Fibroblast of pulmonary artery (primary cell): ENCODE measurements at regions not wholly inside any gene's neighbourhood (a gene's known extent, or its start where the extent isn't known, plus 50 kb on each side); places are given as distances from the start of the nearest gene placed in this dataset.

Experiments
- DNase-seq: peaks from one replicate; pipeline ENCODE4 v3.0.0-alpha.2; 2010; ENCODE audit warnings: low read depth
- H3K4me3 ChIP-seq: replicated peaks from 2 replicates; pipeline ENCODE4 v1.5.1; 2011; ENCODE audit warnings: low read depth, mild to moderate bottlenecking, control low read depth, low read length, moderate library complexity
- TF ChIP-seq, protein P1 (sequence below): IDR thresholded peaks from 2 replicates; pipeline ENCODE4 v1.5.1; 2011; ENCODE audit warnings: mild to moderate bottlenecking, control low read depth, low read length, inconsistent platforms; ENCODE audit errors: missing control alignments

DNA sequence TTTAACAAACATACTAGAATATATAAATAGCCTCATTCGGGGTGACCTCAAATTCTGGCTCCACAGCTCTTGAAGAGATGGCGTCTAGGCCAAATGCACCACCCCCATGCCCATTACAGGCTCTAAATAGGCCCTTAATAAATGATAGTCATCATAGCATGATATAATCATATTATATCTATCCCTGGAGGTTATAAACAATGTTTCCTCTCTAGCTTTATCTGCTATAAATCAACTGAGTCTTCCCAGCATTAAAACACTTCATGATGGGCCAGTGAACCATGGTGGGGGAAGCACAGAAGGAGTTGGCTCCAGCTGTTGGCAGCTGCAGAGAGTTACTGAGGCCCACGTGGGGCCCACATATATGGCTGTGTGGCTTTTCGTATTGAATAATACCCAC, 214.9 kb upstream of the MPHOSPH6 start:
- TF ChIP-seq, protein P1, sequence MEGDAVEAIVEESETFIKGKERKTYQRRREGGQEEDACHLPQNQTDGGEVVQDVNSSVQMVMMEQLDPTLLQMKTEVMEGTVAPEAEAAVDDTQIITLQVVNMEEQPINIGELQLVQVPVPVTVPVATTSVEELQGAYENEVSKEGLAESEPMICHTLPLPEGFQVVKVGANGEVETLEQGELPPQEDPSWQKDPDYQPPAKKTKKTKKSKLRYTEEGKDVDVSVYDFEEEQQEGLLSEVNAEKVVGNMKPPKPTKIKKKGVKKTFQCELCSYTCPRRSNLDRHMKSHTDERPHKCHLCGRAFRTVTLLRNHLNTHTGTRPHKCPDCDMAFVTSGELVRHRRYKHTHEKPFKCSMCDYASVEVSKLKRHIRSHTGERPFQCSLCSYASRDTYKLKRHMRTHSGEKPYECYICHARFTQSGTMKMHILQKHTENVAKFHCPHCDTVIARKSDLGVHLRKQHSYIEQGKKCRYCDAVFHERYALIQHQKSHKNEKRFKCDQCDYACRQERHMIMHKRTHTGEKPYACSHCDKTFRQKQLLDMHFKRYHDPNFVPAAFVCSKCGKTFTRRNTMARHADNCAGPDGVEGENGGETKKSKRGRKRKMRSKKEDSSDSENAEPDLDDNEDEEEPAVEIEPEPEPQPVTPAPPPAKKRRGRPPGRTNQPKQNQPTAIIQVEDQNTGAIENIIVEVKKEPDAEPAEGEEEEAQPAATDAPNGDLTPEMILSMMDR, result no peak
- H3K4me3 ChIP-seq, result no peak overlapping the region
- no peak for DNase-seq

DNA sequence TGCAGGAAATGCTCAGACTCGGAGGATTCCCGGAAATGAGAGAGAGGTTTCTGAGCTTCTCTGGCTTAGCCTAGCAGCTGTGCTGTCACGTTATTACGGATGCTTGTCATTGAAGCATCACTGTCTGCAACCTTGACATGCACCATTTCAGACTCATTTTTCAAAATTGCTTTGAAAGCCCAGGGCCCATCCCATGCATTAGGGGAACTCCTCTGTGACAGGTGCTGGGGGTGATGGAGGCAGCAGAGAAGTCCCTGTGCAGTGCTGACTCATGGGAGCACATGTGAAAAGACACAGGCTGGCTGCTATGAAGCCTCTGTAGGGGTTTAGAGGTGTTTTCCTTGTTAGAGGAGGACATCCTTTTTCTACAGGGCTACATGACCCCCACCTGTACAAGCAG, 214.0 kb upstream of the MPHOSPH6 start:
- DNase-seq, result no peak
- H3K4me3 ChIP-seq, result no peak overlapping the region

DNA sequence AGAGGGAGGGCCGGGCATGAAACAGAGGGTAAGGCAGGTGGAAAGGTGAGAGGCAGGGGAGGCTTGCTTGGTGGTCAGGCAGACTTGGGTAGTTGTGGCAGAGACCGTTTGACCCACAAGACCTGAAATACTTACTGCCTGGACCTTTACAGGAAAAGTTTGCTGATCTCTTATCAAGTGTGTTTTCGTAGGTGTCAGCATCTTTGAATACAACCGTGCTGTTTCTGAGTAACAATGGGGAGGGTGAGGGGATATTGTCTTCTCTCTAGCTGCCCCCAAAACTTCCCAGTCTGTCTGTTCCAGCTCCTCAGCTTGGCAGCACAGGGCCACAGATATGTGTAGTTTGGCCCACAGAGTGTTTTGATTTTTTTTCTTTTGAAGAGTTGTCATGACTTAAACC, 212.5 kb upstream of the MPHOSPH6 start:
- TF ChIP-seq, protein P1, result no peak
- DNase-seq, result no peak

More for the DNA sequence above, 214.0 kb upstream of the MPHOSPH6 start:
- TF ChIP-seq, protein P1, result no peak

DNA sequence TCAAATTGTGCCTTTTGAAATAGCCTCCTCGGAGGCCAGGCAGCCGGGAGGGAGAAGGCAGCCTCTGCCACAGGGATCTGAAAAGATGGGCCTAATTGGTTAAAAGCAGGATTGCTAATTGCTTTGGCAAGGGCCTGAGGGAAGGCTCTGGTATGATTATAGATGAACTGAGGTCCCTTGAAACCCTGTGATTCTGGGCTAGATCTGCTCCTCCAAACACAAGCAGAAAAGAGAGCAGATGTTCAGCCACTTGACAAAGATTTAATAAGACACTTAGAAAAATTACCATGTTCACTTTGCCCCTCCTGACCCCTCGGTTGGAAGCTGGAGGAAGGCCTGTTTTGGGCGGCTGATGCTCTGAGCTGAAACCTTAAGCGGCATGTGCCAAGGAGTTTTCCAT, 209.5 kb upstream of the MPHOSPH6 start:
- no peak overlapping the region for H3K4me3 ChIP-seq
- no peak for DNase-seq
- TF ChIP-seq, protein P1, result no peak

More for the DNA sequence above, 212.5 kb upstream of the MPHOSPH6 start:
- H3K4me3 ChIP-seq, result no peak overlapping the region

DNA sequence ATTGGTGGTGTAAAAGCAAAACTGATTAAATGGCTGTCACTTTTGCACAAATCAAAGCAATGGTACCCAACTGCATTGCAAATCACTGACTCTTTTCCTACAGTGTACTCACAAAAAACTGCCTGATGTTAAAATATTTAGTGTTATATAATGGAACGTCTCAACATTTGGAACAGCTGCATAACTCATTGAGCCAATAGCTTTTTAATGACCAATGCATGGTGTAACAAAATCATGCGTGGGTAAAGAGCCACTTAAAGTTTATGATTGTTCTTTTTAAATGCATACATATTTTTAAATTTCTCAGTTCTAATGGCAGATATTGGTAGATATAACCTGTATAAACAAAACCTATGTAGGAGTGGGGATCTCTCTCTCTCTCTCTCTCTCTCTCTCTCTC, 204.0 kb upstream of the MPHOSPH6 start:
- no peak overlapping the region for H3K4me3 ChIP-seq
- no peak for DNase-seq
- TF ChIP-seq, protein P1, result no peak

DNA sequence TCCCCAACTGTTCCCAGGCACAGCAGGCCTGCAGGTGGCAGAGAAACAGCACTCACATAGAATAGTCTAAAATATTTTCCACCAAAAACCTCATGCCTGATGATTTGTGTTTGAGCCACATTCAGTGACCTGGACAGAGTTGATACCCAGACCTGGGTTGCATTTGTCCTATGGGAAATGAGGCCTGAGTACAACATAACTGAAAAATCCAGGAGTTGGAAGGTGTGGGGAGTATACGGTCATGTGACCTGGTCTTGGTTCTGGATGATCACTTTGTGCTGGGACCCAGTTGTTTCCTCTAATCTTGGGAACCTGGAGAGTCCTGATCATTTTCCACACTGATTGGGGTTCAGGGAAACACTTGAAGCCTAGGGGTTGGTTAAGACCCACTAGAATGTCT, 200.3 kb upstream of the MPHOSPH6 start:
- DNase-seq, result no peak
- H3K4me3 ChIP-seq, result no peak overlapping the region
- TF ChIP-seq, protein P1, result no peak

DNA sequence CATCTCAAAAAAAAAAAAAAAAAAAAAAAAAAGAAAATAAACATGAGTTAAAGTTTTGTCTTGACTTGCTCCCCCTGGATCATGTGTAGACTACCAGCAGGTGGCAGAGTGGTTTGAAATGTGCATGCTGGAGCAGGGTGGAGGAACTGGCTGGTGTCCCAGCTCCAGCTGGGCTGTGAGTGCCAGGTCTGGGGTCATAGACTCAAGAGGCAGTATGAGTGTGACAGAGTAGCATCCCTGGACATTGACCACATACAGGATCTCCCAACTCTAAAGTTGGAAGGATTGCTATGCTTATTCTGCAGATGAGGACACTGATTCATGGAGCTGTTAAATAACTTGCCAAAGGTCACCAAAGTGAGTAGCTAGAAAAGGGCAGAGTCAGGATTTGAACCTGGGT, 198.0 kb upstream of the MPHOSPH6 start:
- peak; percentile 26 for DNase-seq
- H3K4me3 ChIP-seq, result no peak overlapping the region
- TF ChIP-seq, protein P1, result peak; percentile 16
